HG02970 (cell line): ENCODE measurements at regions not wholly inside any gene's neighbourhood (a gene's known extent, or its start where the extent isn't known, plus 50 kb on each side); places are given as distances from the start of the nearest gene placed in this dataset.

ENCODE experiments used
- ATAC-seq: cut with Tn5 transposase; IDR thresholded peaks from one replicate; pipeline ENCODE4 v1.9.1; 2021; ENCODE audit warnings: mild to moderate bottlenecking, moderate library complexity, moderate number of reproducible peaks; ENCODE audit not compliant: unreplicated experiment, low FRiP score

DNA sequence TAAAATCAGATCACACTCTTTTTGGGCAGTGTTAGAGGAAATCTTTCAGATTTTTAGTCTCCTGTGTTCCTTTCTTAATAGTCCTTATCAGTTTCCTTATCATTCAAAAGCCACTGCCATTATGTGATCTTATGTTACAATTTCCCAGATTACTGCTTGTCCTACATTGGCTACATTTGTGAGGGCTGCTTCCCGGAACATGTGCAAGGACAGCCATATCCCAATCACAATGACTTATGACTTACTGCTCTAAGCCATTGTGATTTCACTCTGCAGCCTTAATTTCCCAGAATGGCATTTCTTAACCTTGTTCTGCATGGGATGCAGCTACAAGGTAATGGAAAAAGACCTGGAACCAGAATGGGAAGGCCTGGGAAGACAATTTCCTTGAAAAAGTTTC lies 125.1 kb upstream of the PPP2R3A start:
- ATAC-seq: no peak

- ATAC-seq: no peak
These were observed 121.1 kb upstream of the PPP2R3A start for GRCh38 chr3:135844386-135844785.

- no peak for ATAC-seq
These were observed 117.5 kb upstream of the PPP2R3A start for GRCh38 chr3:135848051-135848450.

DNA sequence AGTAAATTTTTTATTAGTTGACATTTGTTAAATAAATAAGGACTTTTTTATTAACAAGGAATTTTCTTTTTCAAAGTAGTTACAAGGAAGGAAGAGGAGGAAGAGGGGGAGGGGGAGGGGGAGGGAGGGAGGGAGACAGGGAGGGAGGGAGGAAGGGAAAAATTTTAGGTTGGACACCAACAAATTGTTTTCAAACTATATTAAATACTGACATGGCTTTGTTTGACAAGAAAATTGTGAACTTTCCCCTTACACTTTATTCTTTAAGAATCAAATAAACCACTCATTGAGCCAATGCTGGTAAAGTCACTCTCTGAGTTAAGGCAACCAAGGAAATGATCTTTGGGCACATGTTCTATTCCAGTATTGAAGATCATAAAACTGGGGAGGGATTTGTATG lies 115.7 kb upstream of the PPP2R3A start:
- ATAC-seq: no peak

DNA sequence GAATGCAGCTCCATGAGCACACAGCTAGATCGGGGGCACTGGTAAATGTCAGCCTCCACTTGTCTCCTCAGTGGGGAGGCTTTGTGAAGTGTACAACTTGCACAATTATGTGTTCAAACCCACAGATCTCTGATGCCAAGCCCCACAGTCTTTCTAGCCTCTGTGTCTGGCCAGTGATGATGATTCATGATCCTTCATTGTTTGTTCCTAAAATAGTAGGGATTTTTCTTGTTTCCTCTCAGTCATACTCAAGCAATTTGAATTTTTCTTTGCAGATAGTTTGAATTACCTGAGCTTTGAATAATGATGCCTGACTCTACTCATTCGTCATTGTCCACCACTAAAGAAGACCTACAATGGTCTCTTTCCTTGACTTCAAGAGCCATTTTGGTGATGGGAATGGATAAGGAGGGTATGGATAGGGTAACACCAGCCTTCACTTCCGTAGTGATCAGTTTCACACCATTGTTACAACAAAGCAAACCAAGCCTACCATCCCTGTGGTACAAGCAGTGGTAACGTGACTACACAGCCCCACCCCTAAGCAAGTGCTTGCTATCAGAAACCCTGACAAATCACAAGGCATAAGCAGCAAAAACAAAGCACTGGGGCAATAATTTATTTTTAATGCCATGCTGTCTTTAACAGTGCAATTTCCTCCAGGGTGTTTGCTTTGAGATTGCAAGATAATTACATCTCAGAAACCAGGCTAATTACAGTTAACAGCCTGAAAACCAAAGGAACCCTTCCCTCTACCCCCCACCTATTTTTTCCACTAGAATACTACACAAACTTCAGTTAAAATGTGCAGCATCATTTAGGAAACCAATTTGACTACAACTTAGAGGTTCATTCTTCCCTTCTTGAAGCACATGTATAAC lies 114.1 kb upstream of the PPP2R3A start:
- ATAC-seq: no peak

DNA sequence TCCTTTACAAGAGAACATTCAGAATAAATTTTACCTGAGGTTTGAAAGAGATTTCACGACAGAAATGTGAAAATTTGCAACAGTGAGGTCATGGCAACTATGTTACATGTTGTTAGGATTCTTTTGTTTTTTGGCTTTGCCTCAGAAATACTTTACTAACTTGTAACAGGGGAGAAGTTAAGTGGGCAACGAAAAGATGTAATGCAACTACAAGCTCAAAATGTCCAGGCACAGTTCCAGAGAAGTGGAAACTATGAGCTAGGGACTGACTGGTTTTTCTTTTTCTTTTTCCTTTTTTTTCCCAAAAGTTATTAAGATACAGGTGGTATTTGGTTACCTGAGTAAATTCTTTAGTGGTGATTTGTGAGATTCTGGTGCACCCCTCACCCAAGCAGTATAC lies 111.5 kb upstream of the PPP2R3A start:
- ATAC-seq: no peak

GRCh38 chr3:135860761-135861160 lies 104.8 kb upstream of the PPP2R3A start:
- no peak for ATAC-seq

DNA sequence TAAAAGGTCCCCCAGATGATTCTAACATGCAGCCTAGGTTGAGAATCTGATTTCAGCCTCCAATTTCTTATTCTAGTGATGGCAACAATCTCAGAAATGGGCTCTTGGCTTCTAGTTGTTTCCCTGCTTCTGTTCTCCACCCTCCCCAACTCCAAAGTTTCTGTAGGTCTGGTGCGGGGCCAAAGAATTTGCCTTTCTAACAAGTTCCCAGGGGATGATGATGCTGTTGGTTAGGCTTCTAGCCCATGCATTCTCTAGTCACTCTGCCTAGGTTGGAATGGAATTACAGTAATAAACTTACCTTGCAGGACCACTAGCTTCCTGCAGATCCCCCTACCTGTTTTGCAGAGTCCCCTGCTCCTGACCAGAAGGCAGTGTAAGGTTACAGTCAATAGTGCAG lies 103.2 kb upstream of the PPP2R3A start:
- ATAC-seq: no peak

DNA sequence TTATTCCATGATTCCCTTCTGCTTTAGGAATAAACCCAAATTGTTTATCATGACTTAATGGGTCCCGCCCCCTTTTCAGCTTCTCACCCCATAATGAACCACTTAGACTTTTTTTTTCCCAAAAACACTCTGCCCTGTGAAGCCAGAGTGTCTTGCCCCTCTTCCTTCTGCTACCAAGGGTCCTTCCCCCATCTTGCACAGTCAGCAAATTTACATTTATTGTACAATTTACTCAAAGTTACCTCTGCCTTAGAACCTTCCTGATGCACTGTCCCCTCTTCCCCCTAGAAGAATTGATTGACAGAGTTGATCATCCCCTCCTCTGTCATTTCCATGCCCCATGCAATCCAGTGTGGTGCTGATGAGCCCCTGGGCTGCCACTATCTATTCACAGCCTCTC lies 101.5 kb upstream of the PPP2R3A start:
- no peak for ATAC-seq

GRCh38 chr3:135865085-135865484 lies 100.4 kb upstream of the PPP2R3A start:
- ATAC-seq: no peak

GRCh38 chr3:135865553-135865952 lies 100.0 kb upstream of the PPP2R3A start:
- ATAC-seq: no peak

- ATAC-seq: no peak
These were observed 97.6 kb upstream of the PPP2R3A start for GRCh38 chr3:135867911-135868310.

DNA sequence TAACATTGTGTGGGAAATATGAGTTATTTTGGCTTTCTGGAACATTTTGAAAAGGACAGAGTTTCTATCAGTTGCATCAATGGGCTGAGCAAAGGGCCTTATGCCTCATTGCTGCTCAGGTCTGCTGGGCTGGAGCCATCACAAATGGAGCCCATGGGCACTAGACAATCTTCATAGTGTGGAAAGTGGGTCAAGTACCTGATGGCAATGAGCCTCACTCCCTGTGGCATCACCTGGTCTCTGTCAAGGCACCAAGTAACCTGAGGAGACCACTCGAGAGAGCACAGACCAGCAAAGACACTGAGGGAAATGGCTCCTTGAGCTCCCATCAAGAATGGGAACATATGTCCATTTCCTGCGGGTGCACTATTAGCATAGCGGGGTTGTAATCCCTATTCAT lies 96.7 kb upstream of the PPP2R3A start:
- no peak for ATAC-seq

DNA sequence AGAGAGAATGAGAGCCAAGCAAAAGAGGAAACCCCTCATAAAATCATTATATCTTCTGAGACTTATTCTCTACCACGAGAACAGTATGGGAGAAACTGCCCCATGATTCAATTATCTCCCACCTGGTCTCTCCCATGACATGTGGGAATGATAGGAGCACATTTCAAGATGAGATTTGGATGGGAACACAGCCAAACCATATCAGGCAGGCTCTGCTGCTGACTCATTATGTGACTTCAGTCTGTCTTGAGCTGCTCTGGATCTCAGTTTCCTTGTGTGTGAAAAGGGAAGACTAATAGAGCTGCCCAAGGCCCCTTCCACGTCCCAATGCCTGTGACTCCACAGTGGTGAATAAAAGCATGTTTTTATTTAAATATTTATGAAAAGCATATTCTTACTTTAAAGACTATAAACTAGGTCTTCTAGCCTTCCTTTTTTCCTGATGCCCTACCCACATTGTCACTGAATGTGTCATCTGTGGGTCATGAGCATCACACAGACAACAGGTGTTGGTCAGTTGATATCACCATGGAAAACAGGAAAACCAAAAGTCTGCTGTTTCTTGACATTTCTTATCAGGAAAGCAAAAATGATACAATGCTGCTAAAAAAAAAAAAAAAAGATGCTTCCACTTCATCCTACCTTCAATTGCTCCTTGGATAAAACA lies 96.0 kb upstream of the PPP2R3A start:
- ATAC-seq: no peak

DNA sequence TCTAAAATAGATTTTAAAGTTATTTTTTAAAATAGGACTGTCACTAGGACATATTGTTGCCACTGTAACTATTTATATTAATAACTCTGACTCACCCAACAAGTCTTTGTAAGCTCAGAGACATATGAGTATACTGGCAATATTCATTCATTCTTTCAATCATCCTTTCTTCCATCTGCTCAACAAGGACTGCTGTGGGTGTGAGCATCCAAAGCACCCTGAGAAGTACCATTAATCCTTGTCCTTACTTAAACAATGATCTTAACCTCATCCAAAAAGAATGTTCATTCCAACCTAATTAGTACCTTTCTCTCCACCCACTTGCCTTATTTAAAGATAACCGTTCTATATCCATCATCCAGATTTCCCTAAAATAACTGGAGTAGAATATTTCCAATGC lies 94.2 kb upstream of the PPP2R3A start:
- no peak for ATAC-seq

DNA sequence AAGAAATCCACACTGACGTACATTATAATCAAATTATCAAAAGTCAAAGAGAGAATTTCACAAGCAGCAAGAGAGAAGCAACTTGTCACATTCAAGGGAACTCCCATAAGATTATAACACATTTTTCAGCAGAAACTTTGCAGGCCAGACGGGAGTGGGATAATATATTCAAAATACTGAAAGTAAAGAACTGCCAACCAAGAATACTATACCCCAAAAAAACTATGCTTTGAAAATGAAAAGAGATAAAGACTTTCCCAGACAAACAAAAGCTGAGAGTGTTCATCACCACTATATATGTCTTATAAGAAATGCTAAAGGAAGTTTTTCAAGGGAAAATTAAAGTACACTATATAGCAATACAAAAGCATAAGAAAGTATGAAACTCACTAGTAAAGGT lies 91.5 kb upstream of the PPP2R3A start:
- ATAC-seq: no peak

- no peak for ATAC-seq
These were observed 87.0 kb upstream of the PPP2R3A start for GRCh38 chr3:135878501-135878900.

DNA sequence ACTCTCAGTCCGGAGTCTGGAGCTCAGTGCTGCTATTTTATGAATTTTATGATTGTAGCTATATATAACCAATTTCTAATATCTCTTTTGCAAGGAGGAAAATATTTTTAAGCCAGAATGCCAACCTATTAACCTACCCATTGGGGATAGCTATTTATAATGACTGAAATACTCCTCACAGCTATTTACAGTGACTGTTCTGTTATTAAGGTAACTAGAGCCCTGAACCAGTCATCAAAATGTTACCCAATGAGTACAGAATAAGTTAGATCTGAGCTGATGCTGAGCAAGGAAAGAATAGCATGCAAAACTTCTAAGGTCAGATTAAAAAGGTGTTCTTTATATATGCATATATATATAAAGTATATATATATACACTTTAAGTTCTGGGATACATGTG lies 79.6 kb upstream of the PPP2R3A start:
- ATAC-seq: no peak

- no peak for ATAC-seq
These were observed 78.3 kb upstream of the PPP2R3A start for GRCh38 chr3:135887220-135887619.

GRCh38 chr3:135889443-135889842 lies 76.1 kb upstream of the PPP2R3A start:
- no peak for ATAC-seq

DNA sequence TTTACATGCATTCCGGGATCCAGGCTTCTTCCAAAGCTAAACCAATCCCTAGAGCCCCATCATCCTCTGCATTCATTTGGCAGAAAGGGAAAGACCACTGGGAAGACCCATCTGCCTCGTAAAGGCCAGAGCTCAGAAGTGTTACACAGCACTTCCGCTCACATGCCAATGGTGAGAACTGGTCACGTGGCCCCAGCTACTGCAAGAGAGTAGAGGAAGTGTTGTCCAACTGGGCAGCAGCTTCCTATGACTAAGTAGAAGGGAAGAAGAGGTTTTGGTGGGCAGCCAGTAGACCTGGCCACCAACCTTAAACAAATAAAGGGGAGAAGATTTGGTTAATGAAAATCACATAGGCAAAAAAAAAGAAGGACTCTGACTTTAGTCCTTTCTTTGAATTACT lies 74.4 kb upstream of the PPP2R3A start:
- ATAC-seq: no peak

DNA sequence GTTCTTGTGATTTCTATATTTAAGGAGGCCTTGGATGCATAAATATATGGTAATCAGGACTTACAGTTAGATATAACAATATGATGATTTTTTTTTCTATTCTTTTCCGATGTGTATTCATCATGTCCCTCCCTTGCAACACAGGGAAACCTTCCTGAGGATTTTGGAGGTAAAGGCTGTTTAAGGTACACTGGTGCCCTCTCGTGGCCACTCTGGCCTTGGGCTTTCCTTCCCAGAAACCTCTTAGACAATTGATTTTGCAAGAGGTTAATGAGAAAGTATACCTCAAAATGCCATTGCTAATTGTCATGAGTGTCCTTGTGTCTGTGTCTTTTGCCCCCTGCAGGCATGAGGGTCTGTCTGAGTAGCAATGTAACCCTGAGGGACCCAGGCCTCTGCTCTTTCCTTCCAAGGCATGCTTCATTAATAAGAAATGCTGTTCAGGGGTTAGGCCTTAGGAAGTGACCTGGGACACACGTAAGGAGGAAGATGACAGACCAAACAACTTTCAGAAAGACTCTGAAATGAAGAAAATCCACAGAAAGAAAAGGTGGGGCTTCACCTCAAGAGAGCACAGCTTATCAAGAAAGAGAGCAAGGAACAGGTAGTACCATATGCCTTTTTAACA lies 70.3 kb upstream of the PPP2R3A start:
- ATAC-seq: no peak
